PC-3 (cell line): ENCODE measurements at regions not wholly inside any gene's neighbourhood (a gene's known extent, or its start where the extent isn't known, plus 50 kb on each side); places are given as distances from the start of the nearest gene placed in this dataset.

Experiments used
- ATAC-seq: fragments of 200-7000 bp; cut with Tn5 transposase; 2 replicates; pipeline ENCODE4 v1.9.1; 2020; ENCODE audit warnings: mild to moderate bottlenecking, moderate library complexity
- BruUV-seq: library from RNA; stranded (reverse); fragments of 400-500 nt; replicated peaks from 2 replicates; lab custom pipeline; 2021; lab: Mats Ljungman, UMichigan
- CTCF ChIA-PET: fragments of 300-600 bp; sonication (Branson Sonifier 250); formaldehyde crosslinking; loops from one replicate; lab custom pipeline; 2022; ENCODE audit warnings: antibody characterized with exemption; lab: Charles Lee
- POLR2A ChIA-PET: fragments of 300-600 bp; sonication (Branson Sonifier 250); formaldehyde crosslinking; loops from one replicate; lab custom pipeline; 2022; ENCODE audit warnings: antibody characterized with exemption; ENCODE audit not compliant: unreplicated experiment; lab: Charles Lee
- DNase-seq: peaks from one replicate; pipeline ENCODE4 v3.0.0-alpha.2; 2015
- H2AFZ ChIP-seq: fragments of 300-600 bp; sonication (generic); 2 replicates; pipeline ENCODE4 v1.6.0; 2016; ENCODE audit warnings: antibody characterized with exemption, low read length
- H3F3A ChIP-seq: fragments of 300-600 bp; sonication (generic); one replicate; pipeline ENCODE4 v1.6.0; 2017; ENCODE audit warnings: antibody characterized with exemption, low read length, control low read depth, mild to moderate bottlenecking; ENCODE audit not compliant: unreplicated experiment
- H3K27ac ChIP-seq: fragments of 300-600 bp; sonication (generic); 2 replicates; pipeline ENCODE4 v1.5.1; 2016; ENCODE audit warnings: mild to moderate bottlenecking, low read length
- H3K27me3 ChIP-seq: fragments of 300-600 bp; sonication (generic); 2 replicates; pipeline ENCODE4 v1.6.1; 2016; ENCODE audit warnings: low read length, mixed read lengths
- H3K36me3 ChIP-seq: fragments of 300-600 bp; sonication (generic); 2 replicates; pipeline ENCODE4 v1.6.1; 2016; ENCODE audit warnings: low read depth, mixed run types, low read length, mixed read lengths
- H3K4me1 ChIP-seq: fragments of 300-600 bp; sonication (generic); 2 replicates; pipeline ENCODE4 v1.5.1; 2016; ENCODE audit warnings: low read length; ENCODE audit not compliant: insufficient read depth
- H3K4me2 ChIP-seq: fragments of 300-600 bp; sonication (generic); 2 replicates; pipeline ENCODE4 v1.6.0; 2016; ENCODE audit warnings: low read length
- H3K4me3 ChIP-seq: fragments of 300-600 bp; sonication (generic); 2 replicates; pipeline ENCODE4 v1.5.1; 2016; ENCODE audit warnings: mild to moderate bottlenecking, low read length, mixed read lengths
- H3K79me2 ChIP-seq: fragments of 300-600 bp; sonication (generic); 2 replicates; pipeline ENCODE4 v1.6.1; 2017; ENCODE audit warnings: low read length, mixed read lengths
- H3K9ac ChIP-seq: fragments of 300-600 bp; sonication (generic); 2 replicates; pipeline ENCODE4 v1.6.0; 2016; ENCODE audit warnings: mild to moderate bottlenecking, low read length
- H3K9me2 ChIP-seq: fragments of 300-600 bp; sonication (generic); replicated peaks from 2 replicates; pipeline ENCODE4 v1.6.1; 2016; ENCODE audit warnings: mixed run types, low read length, mixed read lengths
- H3K9me3 ChIP-seq: fragments of 300-600 bp; sonication (generic); 2 replicates; pipeline ENCODE4 v1.6.1; 2016; ENCODE audit warnings: low read length, mixed read lengths
- H4K20me1 ChIP-seq: fragments of 300-600 bp; sonication (generic); 2 replicates; pipeline ENCODE4 v1.6.1; 2016; ENCODE audit warnings: low read length, mixed read lengths
- CTCF ChIP-seq: fragments of 300-600 bp; sonication (generic); conservative IDR thresholded peaks from 2 replicates; pipeline ENCODE4 v1.5.1; 2017; ENCODE audit warnings: antibody characterized with exemption, low read depth, mild to moderate bottlenecking, low read length
- EZH2 ChIP-seq: fragments of 300-600 bp; sonication (generic); IDR thresholded peaks from one replicate; pipeline ENCODE4 v1.6.1; 2017; ENCODE audit warnings: antibody characterized with exemption, mild to moderate bottlenecking, low read length; ENCODE audit not compliant: unreplicated experiment
- EZH2phosphoT487 ChIP-seq: fragments of 300-600 bp; sonication (generic); IDR thresholded peaks from 2 replicates; pipeline ENCODE4 v1.6.1; 2018; ENCODE audit warnings: mild to moderate bottlenecking, antibody characterized with exemption, low read length, borderline replicate concordance
- intact Hi-C: fragments of 100-400 bp; cut with micrococcal nuclease; formaldehyde crosslinking; loops from 2 replicates; pipeline ENCODE4 v1.9.0; 2023

GRCh38 chr21:27683292-27683691 lies 716.4 kb upstream of the ADAMTS5 start:
- Histone ChIP-seq H3K27me3 (no peaks in the 10 kb centered on the region), H3F3A (no peaks in the 10 kb centered on the region), H3K79me2 (no peaks in the 10 kb centered on the region), H3K9ac (no peak overlapping the region), H4K20me1 (no peaks in the 10 kb centered on the region), H3K4me1 (no peaks in the 10 kb centered on the region), H3K4me3 (no peak overlapping the region), H3K27ac (no peak overlapping the region), H3K36me3 (no peaks in the 10 kb centered on the region), H2AFZ (no peak overlapping the region), H3K9me2 (no peaks in the 10 kb centered on the region), H3K4me2 (no peak overlapping the region), H3K9me3 (no peaks in the 10 kb centered on the region)
- ChIA-PET POLR2A (no interaction called here), CTCF (no interaction called here)
- intact Hi-C loops = loop anchor here (5.0 kb wide), 1 partner anchor 36 kb away; no protein-coding TSS in a partner anchor
- no peak for DNase-seq
- TF ChIP-seq CTCF = no peak
- no peak for TF ChIP-seq EZH2
- no peak for TF ChIP-seq EZH2phosphoT487
- ATAC-seq = no peak
- no TSS peak for BruUV-seq

- Histone ChIP-seq H2AFZ (no peak overlapping the region), H3K79me2 (no peaks in the 10 kb centered on the region), H3K27me3 (no peaks in the 10 kb centered on the region), H3K4me1 (no peaks in the 10 kb centered on the region), H3K4me3 (no peak overlapping the region), H4K20me1 (no peaks in the 10 kb centered on the region), H3K9me3 (no peaks in the 10 kb centered on the region), H3K36me3 (no peaks in the 10 kb centered on the region), H3K27ac (no peak overlapping the region), H3K9me2 (no peaks in the 10 kb centered on the region), H3F3A (no peaks in the 10 kb centered on the region), H3K9ac (no peak overlapping the region), H3K4me2 (no peak overlapping the region)
- ChIA-PET CTCF (interaction anchor here (0.6 kb wide), 1 partner anchor 372 kb away, joined by 3 read pairs; no protein-coding TSS in a partner anchor), POLR2A (no interaction called here)
- intact Hi-C loops = loop anchor here (5.0 kb wide), 1 partner anchor 35 kb away; no protein-coding TSS in a partner anchor
- no peak for TF ChIP-seq EZH2phosphoT487
- ATAC-seq (peak; percentile 22; the same call in 1 of the 2 replicates), DNase-seq (peak; percentile 24)
- no TSS peak for BruUV-seq
Measured at GRCh38 chr21:27681841-27682240, 715.0 kb upstream of the ADAMTS5 start.

GRCh38 chr21:27681038-27681437 lies 714.1 kb upstream of the ADAMTS5 start:
- Histone ChIP-seq H3K4me2 (no peak overlapping the region), H3F3A (no peaks in the 10 kb centered on the region), H3K9ac (no peak overlapping the region), H3K27ac (peak overlapping the region; percentile 25; the same call in 1 of the 2 replicates), H4K20me1 (no peaks in the 10 kb centered on the region), H3K4me1 (no peaks in the 10 kb centered on the region), H3K36me3 (no peaks in the 10 kb centered on the region), H3K9me3 (no peaks in the 10 kb centered on the region), H3K9me2 (no peaks in the 10 kb centered on the region), H3K79me2 (no peaks in the 10 kb centered on the region), H3K4me3 (no peak overlapping the region), H3K27me3 (no peaks in the 10 kb centered on the region), H2AFZ (no peak overlapping the region)
- no TSS peak for BruUV-seq
- ChIA-PET CTCF (no interaction called here), POLR2A (no interaction called here)
- intact Hi-C loops = loop anchor here (5.0 kb wide), 1 partner anchor 34 kb away; no protein-coding TSS in a partner anchor
- DNase-seq = peak; percentile 32
- ATAC-seq = peak; percentile 67
- no peak for TF ChIP-seq EZH2
- TF ChIP-seq EZH2phosphoT487 = no peak
- no peak for TF ChIP-seq CTCF
